ENCODE measurements at regions not wholly inside any gene's neighbourhood (a gene's known extent, or its start where the extent isn't known, plus 50 kb on each side); places are given as distances from the start of the nearest gene placed in this dataset.

DNA sequence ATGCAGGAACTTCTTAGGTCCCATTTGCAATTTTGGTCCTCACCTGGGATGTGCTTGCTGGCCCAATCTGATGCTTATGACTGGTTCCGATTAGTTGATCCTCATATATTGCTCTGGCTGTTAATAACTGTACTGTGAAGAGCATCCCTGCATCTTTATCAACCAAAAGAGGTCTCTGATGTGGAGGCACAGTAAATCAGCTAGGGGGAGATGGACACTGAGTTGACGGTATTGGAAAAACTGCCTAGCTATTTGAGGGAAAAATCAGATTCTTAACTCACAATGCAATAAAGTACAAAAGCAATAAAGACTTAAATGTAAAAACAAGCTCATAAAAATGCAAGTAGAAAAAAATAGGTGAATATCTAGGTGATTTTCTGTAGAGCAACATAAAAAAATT is 188.0 kb upstream of the TCF4 start:
- TF ChIP-seq, protein P1, sequence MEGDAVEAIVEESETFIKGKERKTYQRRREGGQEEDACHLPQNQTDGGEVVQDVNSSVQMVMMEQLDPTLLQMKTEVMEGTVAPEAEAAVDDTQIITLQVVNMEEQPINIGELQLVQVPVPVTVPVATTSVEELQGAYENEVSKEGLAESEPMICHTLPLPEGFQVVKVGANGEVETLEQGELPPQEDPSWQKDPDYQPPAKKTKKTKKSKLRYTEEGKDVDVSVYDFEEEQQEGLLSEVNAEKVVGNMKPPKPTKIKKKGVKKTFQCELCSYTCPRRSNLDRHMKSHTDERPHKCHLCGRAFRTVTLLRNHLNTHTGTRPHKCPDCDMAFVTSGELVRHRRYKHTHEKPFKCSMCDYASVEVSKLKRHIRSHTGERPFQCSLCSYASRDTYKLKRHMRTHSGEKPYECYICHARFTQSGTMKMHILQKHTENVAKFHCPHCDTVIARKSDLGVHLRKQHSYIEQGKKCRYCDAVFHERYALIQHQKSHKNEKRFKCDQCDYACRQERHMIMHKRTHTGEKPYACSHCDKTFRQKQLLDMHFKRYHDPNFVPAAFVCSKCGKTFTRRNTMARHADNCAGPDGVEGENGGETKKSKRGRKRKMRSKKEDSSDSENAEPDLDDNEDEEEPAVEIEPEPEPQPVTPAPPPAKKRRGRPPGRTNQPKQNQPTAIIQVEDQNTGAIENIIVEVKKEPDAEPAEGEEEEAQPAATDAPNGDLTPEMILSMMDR (IDR thresholded peaks at IDR 0.05) = no peak
- TF ChIP-seq EP300 (IDR thresholded peaks at IDR 0.05) = no peak
- TF ChIP-seq POLR2A (IDR thresholded peaks at IDR 0.05) = no peak

All from sigmoid colon (tissue), 4 donors.